Posterior vena cava (tissue), 2 donors: ENCODE measurements at regions not wholly inside any gene's neighbourhood (a gene's known extent, or its start where the extent isn't known, plus 50 kb on each side); places are given as distances from the start of the nearest gene placed in this dataset.
"Not testable (repeated sequence)": the region's sequence is repeated elsewhere in the genome, so short reads cannot be mapped to it uniquely, and the experiment has no call there.

Source experiments
- DNase-seq: peaks from one replicate; pipeline ENCODE4 v3.0.0-alpha.2; 2020; ENCODE audit warnings: low spot score
- intact Hi-C, 2 donors: fragments of 100-400 bp; cut with DNase I; formaldehyde crosslinking; loops; one replicate each; pipeline versions ENCODE4 v1.14.1 to v1.14.2; 2022 to 2023
- donor health status: DM: yes; HTN: yes; CAD: no.
- donor health status: DM: yes; HTN: yes; CAD: no.

DNA sequence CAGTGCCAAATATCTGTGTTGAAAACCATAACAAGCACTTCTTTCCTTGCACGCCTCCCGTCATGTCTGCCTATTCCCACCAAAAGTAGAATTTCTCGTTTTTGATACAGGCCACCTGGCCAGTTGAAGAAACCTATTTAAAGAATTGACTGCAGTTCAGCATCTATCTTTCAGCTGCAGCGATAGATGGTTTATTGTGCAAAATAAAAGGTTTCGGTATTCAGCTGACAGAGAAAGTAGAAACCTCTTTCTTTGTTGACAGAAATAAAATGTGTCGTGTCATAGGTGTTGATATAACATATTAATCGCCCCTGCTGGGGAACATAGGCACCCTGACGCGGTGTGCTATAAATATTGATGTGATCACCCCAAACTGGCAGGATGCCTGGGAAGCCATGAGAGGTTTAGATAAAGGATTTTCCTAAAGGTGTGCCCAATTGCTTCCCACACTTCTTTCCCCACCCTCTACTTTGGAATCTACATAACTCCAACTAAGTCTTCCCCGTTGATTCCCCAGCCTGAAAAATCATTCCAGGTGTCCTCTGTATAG, 570.4 kb downstream of the CCDC85A start:
- no peak for DNase-seq
- intact Hi-C loops: no loop called here

DNA sequence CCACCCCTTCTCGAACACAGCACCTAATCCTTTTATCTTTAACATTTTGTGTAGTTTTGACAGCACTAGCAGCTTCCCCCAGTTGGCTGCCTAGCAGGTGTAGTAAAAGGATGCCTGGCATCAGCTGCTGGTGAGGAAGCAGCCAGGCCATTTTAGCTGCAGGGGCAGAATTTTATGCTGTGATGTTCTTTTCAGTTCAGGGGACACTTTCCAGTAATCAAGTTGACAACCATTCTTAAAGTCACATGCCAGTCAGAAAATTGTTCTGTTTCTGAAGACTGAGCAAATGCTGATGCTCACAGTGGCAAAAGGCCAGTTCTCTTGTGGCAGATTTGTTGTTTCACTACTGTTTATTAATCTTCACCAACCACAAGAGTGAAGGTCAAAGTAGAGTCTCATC, 570.8 kb downstream of the CCDC85A start:
- intact Hi-C loops: no loop called here
- DNase-seq: no peak

DNA sequence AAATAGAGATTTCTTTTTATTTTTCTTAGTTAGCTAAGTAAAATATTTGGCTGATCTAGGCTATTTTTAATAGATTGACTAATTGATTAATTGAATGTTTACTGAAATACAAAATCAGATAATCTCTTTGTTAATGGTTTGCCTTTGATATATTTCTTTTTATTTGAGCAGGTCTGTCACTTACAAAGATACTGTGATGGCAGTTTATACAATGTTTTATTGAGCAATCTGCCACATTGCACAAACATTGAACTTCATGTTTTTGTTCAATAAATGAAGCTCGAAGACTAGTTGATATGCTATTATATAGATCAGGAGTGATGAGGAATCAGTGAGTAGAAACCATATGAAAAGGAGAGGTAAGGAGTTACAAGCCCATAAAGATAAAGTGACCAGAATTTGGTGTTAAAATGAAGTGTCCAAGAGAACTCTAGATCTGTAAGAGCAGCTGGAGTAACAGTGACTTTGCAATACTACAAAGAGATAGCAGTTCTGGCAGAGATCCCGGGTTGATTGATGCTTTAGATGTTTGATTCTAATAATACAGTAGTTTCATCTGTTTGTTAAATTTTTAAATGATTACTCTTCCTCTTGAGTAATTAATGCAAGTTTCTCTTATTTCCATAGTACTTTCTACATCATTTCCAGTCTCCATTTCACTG, 574.2 kb downstream of the CCDC85A start:
- DNase-seq: no peak
- intact Hi-C loops: no loop called here

DNA sequence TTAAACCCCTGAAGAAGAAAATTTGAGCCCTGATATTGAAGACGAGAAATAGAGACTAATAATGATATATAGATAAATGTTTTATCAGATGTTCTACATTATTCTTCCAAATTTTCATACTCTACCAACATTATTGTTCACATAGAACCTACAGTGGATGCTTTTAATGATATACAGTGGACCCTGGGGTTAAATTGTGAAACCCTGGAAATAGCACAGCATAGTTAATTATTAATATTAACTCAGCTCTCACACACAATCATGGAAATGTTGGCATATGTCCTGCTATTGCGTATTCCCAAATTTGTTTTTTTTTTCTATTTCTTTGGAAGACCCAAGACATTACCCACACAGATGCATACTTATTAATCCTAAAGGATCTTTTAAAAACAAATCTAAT, 579.9 kb downstream of the CCDC85A start:
- DNase-seq: no peak
- intact Hi-C loops: no loop called here

DNA sequence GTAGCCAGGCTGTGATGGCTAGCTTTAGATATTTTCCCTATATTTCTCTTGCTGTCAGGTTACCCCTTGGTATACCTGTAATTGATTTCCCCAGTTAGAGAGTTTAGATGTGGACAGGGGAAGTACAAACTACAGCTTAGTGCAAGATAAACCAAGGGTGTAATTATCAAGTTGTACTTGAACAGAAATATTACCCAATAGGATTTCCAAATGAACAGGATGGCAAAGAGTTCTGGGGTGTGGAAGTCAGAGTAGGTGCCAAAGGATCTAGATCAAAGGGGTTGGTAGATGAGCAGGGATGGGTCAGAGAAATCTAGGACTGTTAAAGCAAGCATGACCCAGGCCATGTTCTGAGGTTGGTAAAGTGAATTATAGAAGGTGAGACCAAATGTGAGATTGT, 585.2 kb downstream of the CCDC85A start:
- intact Hi-C loops: no loop called here
- no peak for DNase-seq

DNA sequence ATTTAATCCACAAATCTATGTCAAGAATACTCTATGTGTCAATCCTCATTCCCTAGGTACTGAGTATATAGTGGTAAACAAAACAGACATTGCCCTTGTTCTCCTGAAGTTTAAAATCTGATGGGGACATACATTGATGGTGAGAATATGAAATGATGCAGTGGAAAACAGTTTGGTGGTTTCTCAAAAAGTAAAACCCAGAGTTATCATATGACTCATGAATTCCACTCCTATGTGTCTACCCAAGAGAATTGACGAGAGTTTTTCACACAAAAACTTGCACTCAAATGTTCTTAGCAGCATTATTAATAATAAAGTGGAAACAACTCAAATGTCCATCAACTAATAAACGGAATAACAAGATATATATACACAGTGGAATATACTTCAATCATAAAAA, 586.7 kb downstream of the CCDC85A start:
- intact Hi-C loops: no loop called here
- DNase-seq: no peak

DNA sequence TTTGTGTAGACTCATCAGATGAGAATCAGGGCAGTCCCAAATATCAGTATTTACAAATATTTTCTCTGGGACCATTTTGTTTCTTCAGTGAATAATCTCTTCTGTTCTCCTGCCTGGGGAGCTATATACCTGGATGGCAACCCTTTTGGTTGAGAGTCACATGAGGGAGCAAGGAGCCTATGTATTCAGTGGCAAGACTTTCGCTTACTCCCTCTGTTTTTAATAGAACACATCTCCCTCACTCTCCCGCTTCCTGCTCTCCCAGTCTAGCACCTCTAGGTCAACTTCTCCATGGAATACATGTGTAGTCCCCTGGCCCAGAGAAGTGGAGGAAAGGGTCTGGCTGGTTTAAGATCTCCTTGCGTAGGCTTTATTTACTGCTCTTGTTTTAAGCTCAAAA, 600.3 kb downstream of the CCDC85A start:
- intact Hi-C loops: no loop called here
- DNase-seq: no peak

DNA sequence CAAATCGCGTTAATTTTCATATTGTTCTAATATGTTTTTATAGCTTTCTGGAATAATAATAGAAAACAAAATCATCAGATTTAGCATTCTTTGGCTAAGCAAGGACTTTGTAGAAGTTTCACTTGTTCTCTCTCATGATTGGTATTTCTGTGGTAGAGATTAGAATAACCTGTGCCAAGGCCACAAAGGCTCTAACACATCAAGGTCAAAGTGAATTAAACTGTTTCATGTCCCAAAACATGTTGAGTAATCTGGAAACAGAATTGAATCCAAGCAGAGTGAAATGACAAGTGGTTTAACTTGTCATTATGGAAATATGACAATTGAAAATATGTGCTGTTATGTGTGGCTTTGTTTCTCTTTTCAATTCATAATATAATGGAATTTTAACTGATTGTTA, 617.4 kb downstream of the CCDC85A start:
- intact Hi-C loops: no loop called here
- DNase-seq: no peak

DNA sequence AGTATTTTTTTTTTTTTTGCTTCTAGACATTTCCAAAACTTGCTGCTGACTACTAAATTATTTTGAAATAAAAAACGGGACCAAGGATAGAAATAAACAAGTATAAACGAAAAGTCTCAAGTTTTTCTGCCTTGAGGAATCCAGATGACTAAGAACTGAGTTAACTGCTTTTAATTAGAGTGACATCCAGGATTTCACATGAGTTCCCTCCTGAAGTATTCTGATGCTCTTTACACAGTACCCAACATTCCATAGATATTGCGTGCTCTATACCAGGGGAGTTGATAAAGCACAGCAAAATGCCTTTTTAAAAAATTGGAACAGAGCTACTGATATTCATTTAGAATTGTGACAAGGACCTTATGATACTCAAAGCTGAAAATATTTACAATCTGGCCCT, 618.0 kb downstream of the CCDC85A start:
- intact Hi-C loops: no loop called here
- no peak for DNase-seq

DNA sequence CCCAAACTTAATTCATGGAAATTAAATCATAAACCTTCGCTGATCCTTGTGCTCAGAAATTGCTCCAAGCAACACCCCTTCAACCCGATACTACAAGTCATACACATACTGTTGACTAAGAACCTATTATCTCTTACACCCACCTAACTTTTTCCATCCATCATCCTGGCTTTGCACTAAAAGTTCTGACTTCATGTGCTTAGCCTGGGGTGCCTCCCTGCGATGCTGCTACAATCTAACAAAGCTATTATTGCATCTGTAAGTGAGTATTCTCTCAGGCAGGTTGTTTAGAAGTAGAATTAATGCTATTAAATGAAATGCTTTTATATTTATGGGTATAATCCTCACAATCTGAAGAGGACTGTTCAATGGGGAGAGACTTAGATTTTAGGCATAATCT, 619.8 kb downstream of the CCDC85A start:
- intact Hi-C loops: no loop called here

DNA sequence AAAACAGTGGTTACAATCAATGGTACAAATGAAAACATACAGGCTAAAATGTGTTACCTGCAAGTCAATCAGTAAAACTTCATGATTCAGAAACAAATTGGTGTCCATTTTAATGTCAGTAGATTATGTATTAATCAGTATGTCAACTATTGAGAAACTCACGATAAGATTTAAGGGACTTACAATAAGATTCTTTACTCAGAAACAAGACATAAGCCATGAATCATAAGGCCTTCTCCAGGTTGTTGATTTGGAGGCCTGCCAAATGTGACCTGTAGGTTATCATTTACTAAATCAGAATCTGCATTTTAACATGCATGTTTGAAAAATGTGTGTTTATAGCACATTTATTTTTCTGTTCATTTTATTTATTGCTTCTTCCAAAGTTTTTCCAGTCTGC, 623.1 kb downstream of the CCDC85A start:
- intact Hi-C loops: no loop called here
- DNase-seq: no peak

More for the DNA sequence above, 619.8 kb downstream of the CCDC85A start:
- DNase-seq: no peak

DNA sequence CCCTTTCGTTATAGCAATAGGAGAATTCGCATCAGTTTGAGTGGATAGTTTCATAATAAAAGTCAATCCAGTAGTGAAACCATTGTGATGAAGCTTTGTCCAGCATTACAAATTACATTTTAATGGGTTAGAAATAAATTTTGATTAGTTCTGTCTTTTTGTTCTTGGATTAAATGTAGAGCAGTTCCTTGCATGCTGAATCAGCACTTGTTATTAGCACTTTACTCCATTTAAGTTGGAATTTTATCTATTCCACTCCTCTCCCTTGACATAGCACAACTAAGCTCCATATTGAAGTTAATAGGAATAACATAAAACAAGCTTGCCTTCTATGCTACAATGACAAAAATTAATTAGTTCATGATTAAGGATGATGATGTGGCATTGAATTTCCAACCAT, 624.1 kb downstream of the CCDC85A start:
- no peak for DNase-seq
- intact Hi-C loops: no loop called here

DNA sequence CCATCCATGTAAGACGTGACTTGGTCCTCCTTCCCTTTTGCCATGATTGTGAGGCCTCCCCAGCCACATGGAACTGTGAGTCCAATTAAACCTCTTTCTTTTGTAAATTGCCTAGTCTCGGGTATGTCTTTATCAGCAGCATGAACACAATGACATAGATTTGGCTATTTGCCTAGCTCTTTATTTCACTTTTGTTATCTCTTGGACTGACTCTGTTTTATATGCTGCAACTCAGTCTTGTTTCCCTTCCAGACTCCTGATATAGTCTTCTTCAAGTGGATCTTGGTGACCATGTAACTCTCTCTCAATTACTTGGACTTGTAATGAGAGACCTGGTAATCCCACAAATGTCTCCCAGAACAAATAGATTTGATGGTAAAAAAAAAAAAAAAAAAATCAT, 627.6 kb downstream of the CCDC85A start:
- intact Hi-C loops: no loop called here
- no peak for DNase-seq

DNA sequence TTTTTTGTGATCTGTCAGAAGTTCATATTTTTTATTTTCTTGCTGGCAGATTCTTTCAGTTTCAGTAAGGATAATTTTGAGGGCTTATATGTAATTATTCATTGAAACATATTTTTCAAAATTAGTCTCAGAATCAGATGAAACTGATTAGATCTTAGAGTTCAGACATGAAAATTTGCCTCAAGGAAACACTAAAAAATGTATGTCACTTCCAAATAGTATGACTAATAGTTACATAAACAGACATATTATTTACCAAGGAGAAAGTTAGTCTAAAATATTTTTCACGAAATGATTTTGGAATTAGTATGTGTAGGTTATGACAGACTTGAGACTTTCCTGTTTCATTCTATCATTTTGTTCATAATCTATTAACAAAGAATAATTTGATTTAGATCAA, 628.6 kb downstream of the CCDC85A start:
- DNase-seq: no peak
- intact Hi-C loops: no loop called here

DNA sequence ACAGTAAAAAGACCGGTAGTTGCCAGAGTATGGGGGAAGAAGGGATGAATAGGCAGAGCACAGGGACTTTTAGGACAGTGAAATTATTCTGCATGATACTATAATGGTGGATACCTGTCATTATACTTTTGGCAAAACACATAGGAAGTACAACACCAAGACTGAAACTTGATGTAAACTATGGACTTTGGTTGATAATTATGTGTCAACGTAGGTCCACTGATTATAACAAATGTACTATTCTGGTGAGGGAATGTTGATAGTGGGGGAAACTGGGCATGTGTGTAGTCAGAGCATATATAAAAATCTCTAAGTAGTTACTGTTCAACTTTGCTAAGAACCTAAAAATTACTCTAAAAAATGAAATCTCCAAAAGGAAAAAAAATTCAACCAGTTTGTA, 629.7 kb downstream of the CCDC85A start:
- intact Hi-C loops: no loop called here

DNA sequence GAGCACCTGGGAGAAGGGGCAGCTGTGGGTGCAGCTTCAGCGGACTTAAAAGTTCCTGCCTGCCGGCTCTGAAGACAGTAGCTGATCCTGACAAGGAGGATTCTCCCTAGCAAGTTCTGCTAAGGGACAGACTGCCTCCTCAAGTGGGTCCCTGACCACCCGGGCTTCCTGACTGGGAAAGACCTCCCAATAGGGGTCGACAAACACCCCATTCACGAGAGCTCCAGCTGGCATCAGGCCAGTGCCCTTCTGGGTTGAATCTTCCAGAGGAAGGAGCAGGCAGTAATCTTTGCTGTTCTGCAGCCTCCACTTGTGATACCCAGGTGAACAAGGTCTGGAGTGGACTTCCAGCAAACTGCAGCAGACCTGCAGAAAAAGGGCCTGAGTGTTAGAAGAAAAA, 632.9 kb downstream of the CCDC85A start:
- intact Hi-C loops: no loop called here
- DNase-seq: no peak

More for the DNA sequence above, 629.7 kb downstream of the CCDC85A start:
- no peak for DNase-seq

DNA sequence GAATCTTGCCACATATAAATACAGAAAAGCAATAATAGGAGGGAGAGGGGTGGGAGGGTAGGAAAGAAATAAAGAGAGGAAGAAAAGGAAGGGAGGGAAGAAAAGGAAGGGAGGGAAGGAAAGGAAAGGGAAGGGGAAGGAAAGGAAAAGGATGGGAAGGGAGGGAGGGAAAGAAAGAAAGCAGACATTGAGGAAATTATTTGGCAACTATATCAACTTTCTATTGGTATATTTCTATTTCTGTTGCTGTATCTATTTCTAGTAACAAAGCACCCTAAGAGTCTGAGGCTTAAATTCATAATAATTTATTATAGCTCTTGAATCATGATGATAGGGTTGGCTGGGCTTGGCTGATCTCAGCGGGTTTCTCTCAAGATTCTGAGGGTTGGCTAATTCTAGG, 648.0 kb downstream of the CCDC85A start:
- DNase-seq: no peak
- intact Hi-C loops: no loop called here

DNA sequence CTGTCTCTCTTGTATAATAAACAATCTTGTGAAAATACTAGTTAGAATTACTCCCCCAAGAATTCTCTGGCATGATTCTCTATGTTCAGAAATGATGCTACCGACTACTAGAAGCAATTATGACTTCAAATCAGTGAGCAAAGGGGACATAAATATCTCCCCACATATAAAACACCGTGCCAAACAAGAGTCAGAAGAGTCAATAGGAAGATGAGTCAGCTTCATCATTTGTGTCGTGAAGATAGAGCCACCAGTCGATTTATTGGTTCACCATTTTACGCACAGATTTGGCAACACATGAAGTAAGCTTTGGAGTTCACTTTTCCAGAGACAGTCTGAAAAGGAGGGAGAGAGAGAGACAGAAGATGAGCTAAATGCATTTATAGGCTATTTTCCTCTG, 650.9 kb downstream of the CCDC85A start:
- no peak for DNase-seq
- intact Hi-C loops: no loop called here

DNA sequence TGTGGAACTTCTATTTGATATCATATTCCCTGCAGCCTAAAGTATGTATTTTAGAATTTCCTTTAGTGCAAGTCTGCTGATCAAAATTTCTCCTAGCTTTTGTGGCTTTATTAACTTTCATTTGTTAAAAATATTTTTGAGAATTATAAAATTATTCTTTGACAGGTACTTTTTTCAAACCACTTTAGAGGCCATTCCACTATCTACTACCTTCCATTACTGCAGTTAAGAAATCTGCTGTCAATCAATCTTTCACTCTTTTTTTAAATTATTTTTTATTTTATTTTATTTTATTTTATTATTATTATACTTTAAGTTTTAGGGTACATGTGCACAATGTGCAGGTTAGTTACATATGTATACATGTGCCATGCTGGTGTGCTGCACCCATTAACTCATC, 656.2 kb downstream of the CCDC85A start:
- intact Hi-C loops, DNase-seq: not testable (repeated sequence)

DNA sequence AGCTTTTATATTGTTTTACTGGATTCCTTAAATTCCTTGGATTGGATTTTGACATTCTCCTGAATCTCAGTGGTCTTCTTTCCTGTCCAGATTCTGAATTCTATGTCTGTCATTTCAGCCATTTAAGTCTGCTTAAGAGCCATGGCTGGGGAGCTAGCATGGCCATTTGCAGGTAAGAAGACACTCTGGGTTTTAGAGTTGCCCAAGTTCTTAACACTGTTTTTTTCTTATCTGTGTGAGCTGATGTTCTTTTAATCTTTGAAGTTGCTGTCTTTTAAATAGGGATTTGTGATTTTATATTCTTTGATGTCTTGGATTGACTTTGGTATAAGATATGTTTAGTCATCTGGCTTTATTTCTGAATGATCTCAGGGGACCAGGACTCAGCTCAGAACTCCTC, 677.2 kb downstream of the CCDC85A start:
- DNase-seq: no peak
- intact Hi-C loops: no loop called here

DNA sequence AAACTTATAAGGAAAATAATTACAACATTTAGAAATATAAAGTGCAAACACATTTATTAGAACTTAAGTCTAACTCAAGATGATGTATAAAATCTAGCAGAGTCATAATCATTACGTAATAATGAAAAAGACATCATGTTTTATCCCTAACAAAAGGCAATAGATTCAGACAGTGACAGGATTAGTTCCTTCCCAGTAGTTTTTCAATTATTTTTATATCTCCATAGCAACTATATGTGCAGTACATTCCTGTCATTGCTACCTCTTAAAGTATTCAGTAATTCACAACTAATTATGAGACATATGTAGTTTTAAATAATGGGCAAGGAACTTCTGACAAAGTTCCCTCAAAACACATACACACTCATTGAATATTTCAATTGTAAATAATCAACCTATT, 687.9 kb downstream of the CCDC85A start:
- intact Hi-C loops: no loop called here
- DNase-seq: no peak

DNA sequence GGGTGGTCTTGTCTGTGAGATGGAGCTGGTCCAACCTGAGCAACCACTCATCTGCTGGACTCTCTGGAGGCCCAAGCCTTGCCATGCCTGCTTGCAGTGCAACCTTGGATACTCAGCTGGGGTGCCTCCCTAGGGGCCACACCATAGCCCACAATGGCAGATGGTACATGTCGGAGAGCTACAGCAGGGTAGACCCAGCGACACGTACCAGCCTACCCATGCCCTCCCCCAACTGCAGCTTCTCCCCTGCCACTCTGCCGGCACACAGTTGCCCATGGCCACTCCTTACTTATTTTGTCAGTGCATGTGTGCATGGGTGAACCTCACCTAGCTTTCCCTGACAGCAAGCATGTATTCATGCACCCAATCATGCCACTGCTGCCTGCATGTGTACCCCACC, 690.9 kb downstream of the CCDC85A start:
- DNase-seq: no peak
- intact Hi-C loops: no loop called here
